HG02885 (cell line): ENCODE measurements at regions not wholly inside any gene's neighbourhood (a gene's known extent, or its start where the extent isn't known, plus 50 kb on each side); places are given as distances from the start of the nearest gene placed in this dataset.
A peak's percentile ranks its signal among the peaks of the same experiment; 100 is the strongest.

Experiments used
- ATAC-seq: cut with Tn5 transposase; IDR thresholded peaks from one replicate; pipeline ENCODE4 v1.9.1; 2021; ENCODE audit warnings: mild to moderate bottlenecking; ENCODE audit not compliant: unreplicated experiment, poor library complexity

DNA sequence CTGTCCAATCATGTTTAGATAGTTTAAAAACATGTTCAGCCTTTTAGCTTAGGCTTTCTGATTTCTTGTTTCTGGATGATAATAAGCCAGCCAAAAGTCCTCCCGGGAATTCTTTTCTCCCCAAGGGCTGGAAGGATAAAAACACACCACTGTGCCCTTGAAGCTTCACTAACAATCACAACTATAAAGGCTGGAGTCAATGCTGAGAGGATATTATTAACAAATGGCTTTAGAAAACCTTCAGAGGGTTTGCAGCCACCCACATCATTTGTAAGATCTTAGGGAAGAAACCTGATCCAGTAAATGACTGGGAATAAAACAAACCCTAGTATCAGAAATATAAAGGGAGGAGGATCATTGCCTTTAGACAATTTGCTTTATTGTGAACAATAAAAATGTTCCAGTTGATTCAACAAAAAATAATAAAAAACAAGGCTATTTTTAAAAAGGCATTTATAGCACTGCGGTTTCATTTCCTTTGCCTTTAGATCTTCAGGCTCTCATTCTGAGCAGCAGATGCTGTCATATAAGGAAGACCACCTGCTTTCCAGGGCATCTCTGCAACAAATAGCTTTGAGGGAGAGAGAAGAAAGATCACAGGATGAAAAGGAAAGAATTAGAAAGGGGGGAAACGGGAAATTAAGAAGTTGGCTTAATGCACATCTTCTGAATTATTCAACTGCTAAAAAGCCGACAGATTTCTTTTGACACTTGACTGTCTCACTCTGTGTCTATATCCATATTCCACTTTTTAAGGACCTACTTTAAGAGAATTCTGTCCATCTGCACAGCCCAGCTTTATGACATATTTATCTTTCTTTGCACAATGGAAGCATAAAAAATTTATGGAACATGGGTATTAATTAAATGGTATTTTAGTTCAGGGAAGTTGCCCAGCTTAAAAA, 277.2 kb upstream of the SLC24A2 start:
- peak; percentile 43 for ATAC-seq

DNA sequence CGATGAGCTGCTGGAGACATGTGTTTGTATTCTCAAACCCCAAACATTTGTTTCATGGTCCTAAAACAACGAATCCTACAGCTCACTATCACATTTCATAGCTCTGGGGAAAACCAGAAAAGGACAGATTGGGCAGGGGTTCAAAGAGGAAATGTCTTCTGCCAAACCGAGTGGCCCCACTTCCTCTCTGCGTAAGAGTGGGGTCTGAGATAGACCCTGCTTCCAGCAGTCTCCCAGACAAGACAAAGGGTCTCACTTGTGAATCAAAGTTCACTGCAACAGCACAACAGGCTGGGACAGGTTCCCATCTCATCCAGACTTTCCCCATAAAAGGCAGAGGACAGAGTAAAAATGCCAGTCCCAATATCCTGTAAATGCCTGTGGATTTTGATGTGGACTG, 276.2 kb upstream of the SLC24A2 start:
- no peak for ATAC-seq

DNA sequence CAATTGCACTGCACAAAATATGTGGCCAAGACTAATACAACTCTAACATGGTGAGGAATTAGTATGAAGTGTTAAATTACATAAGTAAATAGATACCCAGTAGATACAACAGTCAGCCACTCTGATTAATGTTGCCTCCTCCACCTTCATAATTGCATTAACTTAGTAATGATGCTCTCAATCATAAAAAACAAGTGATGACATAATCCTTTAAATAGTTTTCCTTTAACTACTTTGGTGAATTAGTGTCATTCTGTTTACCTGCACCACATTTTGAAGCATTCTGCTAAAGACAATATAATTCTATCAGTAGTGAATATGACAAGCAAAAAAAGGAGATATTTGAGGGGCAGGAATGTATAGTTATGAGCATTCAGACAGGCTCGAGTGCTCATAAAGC, 265.9 kb upstream of the SLC24A2 start:
- ATAC-seq = no peak

DNA sequence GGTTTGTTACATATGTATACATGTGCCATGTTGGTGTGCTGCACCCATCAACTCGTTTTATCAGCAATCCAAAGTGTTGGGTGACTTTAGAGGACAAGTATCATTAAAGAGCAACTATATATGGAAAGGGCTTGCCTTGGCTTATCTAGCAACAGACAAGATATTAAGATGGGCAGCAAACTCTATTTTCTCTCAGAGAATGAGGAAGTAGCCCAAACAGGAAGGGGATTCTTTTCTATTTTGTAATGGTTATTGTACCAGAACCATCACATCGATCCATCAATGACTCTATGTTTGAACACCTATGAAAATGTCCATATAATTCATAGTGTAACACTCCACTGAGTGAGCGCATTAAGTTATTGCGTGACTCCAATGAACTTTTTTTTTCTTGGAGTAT, 260.1 kb upstream of the SLC24A2 start:
- peak; percentile 50 for ATAC-seq

DNA sequence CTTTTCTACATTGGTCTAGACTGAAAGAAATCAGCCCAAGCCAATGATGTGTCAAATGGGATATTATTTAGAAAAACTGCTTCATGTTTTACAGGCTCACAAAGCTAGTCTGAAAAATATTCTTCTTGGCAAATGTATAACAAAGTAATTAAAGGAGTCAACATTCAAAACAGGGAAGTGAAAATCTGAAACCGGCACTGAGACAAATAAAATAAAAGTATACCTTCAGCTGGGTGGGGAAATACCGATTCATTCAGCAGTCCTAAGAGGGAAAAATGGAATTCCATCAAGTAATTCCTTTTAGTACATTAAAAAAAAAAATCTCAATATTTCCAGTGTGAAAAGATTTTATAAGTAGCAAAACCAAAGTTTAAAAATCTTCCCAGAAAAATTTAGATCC, 259.6 kb upstream of the SLC24A2 start:
- no peak for ATAC-seq

DNA sequence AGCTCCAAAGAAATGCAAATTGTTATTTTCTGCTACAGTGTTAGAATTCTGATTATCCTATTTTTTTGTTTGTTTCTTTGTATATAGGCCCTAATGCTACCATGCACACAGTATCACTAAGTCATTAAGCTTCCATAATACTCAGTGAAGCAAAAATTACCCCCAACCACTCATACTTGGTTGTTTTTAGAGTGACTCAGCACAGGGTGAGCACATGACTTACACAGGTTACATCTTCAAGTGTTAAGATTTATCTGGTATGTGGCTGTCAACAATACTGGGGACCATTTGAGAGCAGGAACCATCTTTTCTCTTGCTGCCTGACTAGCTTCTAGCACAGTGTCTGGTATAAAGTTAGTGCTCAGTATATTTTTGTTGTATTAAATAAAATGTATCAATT, 255.8 kb upstream of the SLC24A2 start:
- ATAC-seq = no peak

DNA sequence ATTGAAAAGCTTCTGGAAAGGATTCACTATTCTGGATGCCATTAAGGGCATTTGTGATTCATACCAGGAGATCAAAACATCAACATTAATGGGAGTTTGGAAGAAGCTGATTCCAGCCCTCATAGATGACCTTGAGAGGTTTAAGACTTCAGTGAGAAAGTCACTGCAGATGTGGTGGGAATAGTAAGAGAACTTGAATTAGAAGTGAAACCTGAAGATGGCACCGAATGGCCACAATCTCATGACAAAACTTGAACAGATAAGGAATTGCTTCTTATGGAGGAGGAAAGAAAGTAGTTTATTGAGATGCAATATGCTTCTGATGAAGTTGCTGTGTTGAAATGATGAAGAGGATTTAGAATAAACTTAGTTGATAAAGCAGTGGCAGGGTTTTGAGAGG, 254.6 kb upstream of the SLC24A2 start:
- ATAC-seq = peak; percentile 47

DNA sequence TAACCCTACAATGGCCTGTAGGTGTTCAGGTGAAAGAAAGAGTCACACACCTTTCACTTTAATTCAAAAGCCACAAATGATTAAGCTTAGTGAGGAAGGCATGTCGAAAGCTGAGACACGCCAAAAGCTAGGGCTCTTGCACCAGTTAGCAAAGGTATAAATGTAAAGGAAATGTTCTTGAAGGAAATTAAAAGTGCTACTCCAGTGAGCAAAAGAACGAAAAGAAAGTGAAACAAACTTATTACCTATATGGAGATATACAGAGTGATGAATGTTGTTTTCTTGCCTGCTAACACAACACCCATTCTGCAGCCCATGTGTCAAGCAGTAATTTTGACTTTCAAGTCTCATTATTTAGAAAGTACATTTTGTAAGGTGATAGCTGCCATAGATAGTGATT, 254.2 kb upstream of the SLC24A2 start:
- peak; percentile 84 for ATAC-seq

DNA sequence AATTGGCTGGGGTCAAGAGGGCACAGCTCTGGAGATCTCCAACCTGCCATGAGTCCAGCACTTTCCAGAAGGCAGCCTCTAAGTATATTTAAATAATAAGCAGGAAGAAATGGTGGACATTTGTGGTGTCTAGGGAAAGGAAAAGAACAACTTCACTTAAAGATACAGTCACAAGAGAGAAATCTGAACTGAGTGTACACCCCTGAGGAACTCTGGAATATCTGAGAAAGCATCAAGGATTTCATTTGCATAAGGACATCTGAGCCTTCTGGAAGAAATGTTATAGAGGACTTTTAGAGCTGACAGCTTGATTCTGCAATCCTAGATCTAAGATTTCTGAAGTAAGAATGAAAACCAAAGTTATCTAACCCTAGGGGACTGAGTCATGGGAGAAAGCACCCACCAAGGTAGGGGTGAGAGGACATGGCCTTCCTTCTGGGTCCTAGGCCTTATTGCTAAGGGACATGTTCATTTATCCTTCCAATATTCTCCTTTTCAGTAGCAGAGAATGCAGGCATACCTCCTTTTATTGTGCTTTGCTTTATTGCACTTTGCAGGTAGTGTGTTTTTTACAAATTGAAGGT, 253.4 kb upstream of the SLC24A2 start:
- no peak for ATAC-seq

DNA sequence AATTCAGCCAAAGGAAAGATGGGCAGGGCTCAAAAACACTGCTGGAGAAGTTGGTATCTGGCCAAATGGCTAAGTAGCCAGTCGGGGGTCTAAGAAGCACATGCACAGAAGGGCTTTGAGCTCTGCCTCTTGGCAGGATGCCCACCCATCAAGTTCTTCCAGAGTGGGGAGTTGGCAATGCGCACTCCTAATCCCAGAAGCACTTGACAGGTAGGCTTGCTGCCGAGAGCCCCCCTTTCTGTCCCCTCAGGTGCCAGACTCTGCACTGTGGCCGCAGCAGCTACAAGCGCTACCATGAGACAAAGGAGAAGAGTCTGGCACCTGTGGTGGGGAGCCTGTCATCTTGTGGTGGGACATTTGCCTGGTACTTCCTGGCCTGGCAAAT, 252.9 kb upstream of the SLC24A2 start:
- ATAC-seq = no peak

DNA sequence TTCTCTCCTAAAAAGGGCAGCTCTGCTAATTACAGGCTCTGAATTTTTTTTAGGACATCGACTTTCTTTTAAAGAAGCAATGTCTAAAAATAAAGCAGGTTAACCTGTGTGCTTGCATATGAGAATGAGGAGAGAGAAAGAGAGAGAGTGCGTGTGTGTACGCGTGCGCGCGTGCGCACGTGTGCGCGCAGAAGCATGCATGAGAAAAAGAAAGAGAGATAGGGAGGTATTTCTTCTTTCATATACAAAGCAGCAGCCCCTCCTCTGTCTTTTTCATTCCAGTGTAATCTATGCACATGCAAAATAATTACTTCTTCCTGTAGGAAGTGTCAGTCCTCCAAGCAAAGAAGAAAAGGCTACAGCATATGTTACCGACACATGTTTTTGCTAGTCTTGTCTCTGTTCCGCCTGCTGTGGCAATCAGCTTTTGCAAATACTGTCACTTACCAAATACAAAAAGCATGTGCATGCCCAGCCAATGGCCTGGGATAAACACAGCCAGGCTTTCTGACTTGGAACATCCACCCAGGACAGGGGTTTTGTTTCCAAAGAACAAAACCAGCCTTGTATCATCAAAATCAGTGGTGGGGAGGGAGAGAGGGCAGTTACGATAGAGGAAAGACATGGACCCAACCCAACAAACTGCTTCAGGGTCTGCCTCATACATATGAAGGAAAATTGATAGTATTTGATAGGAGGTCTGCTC, 252.3 kb upstream of the SLC24A2 start:
- no peak for ATAC-seq

DNA sequence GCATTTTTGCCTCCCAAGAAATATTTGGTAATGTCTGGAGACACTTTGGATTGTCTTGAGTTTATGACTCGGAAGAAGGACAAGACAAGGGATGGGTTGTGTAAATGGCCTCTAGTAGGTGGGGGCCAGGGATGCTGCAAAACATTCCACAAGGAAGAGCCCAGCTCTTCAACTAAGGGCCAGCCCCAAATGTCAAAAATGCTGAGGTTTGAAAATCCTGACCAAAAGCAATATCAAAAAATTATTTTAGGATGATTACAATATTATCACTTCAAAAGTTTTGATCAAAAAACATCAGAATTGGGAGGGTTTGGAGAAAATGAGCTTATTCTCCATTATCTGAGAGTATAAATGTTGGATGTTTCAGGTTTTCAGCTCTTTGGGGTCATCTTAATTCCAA, 248.9 kb upstream of the SLC24A2 start:
- ATAC-seq = no peak

DNA sequence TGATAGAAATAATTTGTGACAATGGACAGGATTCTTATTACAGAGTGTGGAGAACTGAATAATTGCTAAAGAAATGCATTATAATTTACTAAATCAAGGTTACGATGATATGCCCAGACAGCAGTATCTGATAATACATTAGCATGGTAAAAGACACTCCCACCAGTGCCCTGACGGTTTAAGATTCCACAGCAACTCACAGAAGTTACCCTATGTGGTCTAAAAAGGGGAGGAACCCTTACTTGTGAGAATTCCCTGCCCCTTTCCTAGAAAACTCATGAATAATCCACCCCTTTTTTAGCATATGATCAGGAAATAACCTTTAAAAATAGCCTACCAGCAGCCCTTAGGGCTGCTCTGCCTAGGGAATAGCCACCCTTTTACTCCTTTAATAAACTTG, 244.7 kb upstream of the SLC24A2 start:
- no peak for ATAC-seq

DNA sequence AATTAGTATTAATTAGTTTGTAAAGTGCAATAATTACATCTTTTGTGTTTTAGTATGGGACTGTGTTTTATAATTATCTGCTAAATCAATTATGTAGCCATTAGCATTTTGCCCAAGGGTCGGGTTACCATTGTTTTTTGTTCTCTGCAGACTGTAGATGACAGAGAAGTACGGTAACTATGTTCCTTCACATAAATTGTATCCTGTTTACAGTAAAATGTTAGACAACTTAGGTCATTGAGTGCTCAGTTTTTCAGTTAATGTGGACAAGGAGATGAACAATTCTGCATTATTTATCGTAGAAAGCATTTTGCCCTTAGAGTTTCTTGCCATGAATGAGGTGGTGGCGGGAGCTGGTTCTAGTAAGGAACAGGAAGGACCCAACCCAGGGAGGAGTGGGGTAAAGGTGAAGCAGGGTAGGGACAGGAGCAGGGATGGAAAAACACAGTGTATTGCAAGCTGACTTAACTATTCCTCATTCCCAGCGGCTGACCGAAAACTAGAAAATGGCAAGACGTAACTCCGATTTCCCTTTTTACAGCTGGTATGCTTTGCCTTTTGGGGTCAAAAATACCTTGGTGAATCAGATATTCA, 243.7 kb upstream of the SLC24A2 start:
- ATAC-seq = no peak

DNA sequence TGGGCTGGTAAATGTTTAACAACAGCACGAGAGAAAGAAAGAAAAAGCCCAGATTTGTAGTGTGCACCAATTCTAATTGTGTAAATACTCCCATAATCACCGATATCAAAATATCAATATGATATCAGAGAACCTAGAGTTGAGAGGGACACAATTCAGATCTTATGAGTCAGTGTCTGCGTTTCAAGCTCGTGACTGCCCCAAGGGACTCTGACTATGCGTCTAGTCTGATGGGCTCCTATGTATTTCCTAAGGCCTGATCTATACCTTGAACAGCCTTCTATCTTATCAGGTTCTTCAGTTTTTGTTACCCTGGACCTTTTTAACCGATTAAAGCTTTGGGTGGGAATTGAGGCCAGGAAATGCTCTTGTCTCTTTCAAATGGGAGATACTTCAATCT, 243.0 kb upstream of the SLC24A2 start:
- ATAC-seq = no peak

DNA sequence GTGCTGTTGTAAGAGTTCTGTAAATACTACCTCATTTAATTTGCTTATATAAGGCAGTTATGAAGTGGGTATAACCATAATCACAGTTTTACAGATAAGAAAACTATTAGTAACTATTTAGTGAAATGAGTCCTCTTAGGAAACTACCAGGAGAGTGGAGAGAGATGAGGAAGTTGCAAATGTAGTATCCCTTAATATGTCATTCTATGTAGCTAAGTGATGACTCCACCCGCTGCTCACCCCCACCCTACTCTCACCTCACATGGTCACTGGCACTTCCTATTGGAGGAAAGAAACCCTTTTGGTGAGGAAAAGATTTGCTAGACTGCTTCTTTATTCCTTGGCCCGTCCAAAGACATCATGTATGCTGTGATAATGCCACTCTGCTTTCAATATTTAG, 241.8 kb upstream of the SLC24A2 start:
- no peak for ATAC-seq

DNA sequence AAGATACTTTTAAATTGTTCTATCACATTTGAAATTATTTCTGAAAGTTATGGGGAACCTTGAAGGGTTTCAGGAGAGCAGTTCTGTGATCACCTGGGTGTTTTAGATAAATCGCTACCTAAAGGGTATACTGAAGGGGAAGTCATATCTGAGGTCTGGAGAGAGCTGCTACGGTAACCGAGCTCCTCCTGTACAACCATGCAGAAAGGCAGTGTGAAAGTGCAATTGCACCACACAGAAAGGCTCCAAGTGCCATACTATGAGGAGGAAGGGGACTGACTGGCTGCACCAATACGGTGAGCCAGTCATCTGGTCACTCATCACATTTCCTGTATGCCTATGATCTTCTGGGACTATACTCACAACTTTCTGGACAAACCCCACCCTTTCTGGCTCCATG, 241.4 kb upstream of the SLC24A2 start:
- no peak for ATAC-seq

DNA sequence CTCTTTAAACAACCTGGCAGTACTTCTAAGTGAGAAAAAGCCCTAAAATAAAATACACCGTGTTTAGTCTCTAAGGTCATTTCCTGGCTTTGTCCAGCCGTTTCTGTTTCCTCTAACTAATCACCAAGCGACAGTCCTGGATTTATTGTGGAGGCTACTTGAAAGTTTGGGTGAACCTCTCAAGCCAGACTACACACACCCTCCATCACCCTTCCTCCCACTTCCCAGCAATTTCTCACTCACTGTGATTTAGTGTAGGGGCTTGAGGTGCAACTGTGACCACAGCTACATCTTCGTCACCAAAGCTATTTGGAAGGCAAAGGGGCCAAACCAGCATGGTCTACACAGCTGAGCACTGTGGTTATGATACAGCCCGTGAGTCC, 240.0 kb upstream of the SLC24A2 start:
- ATAC-seq = no peak

DNA sequence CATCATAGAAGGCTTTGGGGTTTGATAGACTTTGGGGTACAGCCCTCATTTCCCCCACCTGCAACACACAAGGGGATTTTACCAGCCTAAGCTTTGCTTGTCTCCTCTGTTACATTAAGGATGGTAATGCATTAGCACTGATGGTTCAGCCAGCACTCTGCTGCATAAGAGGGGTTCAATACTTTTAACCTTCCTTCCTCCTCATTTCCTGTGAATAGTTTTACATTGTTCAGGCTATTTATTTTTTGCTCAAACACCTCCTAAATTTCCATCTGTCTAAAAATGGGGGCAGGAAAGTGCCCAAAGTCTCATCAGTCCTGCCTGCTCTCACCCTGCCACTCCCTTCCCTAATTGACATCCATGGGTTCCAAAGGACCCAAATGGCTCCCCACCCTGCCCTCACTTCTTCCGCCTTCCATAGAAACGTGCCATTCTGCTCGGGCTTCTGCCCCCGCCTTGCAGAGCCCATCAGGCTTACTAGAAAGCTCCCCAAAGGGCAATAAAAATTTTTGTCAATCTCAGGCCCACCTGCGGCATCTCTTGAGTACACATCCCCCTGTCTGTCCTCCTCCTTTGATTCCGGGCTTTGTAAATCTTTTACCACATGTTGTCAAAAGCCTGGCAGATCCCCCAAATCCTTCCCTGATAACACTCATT, 239.5 kb upstream of the SLC24A2 start:
- no peak for ATAC-seq

DNA sequence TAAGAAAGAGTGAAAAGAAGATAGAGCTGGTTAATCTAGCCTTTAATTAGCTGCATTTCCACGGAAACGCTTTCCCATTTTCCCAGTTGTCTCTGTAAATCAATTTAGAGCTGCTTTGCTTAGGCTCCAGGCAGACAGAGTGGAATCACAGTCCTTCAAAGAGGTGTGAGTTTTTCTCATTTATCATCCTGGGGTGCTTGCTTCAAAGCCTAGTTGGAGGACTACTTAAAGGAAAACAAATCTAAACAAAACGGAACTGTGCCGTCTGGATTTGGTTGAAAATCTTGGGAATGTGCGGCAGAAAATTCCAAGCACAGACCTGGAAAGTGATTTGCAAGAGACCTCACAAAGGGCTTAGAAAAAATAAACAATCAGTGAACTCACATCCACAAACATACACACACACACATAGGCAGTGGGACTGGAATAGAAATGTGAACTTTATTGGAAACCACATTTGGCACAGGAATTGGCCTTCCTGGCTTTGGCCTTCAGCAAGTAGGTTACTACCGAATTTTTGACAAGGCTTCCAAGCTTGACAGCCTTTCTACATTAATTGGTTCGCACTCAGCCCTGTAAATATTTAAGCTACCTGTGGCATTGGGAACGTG, 235.2 kb upstream of the SLC24A2 start:
- no peak for ATAC-seq
